IPS-15b (cell line): ENCODE measurements at regions not wholly inside any gene's neighbourhood (a gene's known extent, or its start where the extent isn't known, plus 50 kb on each side); places are given as distances from the start of the nearest gene placed in this dataset.

Source experiments
- H3K27me3 ChIP-seq: one replicate; pipeline ENCODE4 v1.6.1; 2013; ENCODE audit warnings: low read length; ENCODE audit not compliant: control insufficient read depth, insufficient read depth
- H3K36me3 ChIP-seq: one replicate; pipeline ENCODE4 v1.6.1; 2013; ENCODE audit warnings: low read length; ENCODE audit not compliant: control insufficient read depth, insufficient read depth
- H3K4me1 ChIP-seq: one replicate; pipeline ENCODE4 v1.6.1; 2013; ENCODE audit warnings: mild to moderate bottlenecking, low read length; ENCODE audit not compliant: control insufficient read depth, insufficient read depth
- H3K4me3 ChIP-seq: one replicate; pipeline ENCODE4 v1.5.1; 2013; ENCODE audit warnings: low read depth, low read length
- H3K9ac ChIP-seq: one replicate; pipeline ENCODE4 v1.6.1; 2013; ENCODE audit warnings: low read depth, mild to moderate bottlenecking, low read length
- H3K9me3 ChIP-seq: one replicate; pipeline ENCODE4 v1.6.1; 2013; ENCODE audit warnings: mild to moderate bottlenecking, low read length; ENCODE audit not compliant: control insufficient read depth, insufficient read depth

GRCh38 chr2:16330982-16331381 is 334.7 kb downstream of the CYRIA start:
- H3K9ac ChIP-seq: no peak overlapping the region
- H3K9me3 ChIP-seq: no peaks in the 10 kb centered on the region
- peaks cover 10% of the 10 kb centered on the region for H3K4me1 ChIP-seq
- peaks cover 2% of the 10 kb centered on the region for H3K27me3 ChIP-seq
- no peak overlapping the region for H3K4me3 ChIP-seq
- no peaks in the 10 kb centered on the region for H3K36me3 ChIP-seq

- Histone ChIP-seq H3K4me1 (peaks cover 10% of the 10 kb centered on the region), H3K4me3 (no peak overlapping the region), H3K9ac (no peak overlapping the region), H3K9me3 (no peaks in the 10 kb centered on the region), H3K27me3 (peaks cover 5% of the 10 kb centered on the region), H3K36me3 (no peaks in the 10 kb centered on the region)
Measured at GRCh38 chr2:16330571-16330970, 335.1 kb downstream of the CYRIA start.

GRCh38 chr2:16330012-16330411 is 335.6 kb downstream of the CYRIA start:
- Histone ChIP-seq H3K4me3 (no peak overlapping the region), H3K9ac (no peak overlapping the region), H3K9me3 (no peaks in the 10 kb centered on the region), H3K36me3 (no peaks in the 10 kb centered on the region), H3K27me3 (peaks cover 5% of the 10 kb centered on the region), H3K4me1 (peaks cover 10% of the 10 kb centered on the region)

- H3K9me3 ChIP-seq: no peaks in the 10 kb centered on the region
- H3K36me3 ChIP-seq: no peaks in the 10 kb centered on the region
- peaks cover 5% of the 10 kb centered on the region for H3K27me3 ChIP-seq
- no peak overlapping the region for H3K4me3 ChIP-seq
- peaks cover 10% of the 10 kb centered on the region for H3K4me1 ChIP-seq
- H3K9ac ChIP-seq: no peak overlapping the region
Measured at GRCh38 chr2:16329421-16329820, 336.2 kb downstream of the CYRIA start.

- Histone ChIP-seq H3K36me3 (no peaks in the 10 kb centered on the region), H3K9ac (no peak overlapping the region), H3K4me3 (no peak overlapping the region), H3K4me1 (peaks cover 10% of the 10 kb centered on the region), H3K9me3 (no peaks in the 10 kb centered on the region), H3K27me3 (peaks cover 5% of the 10 kb centered on the region)
Measured at GRCh38 chr2:16328521-16329190, 337.0 kb downstream of the CYRIA start.

GRCh38 chr2:16327326-16327725 is 338.3 kb downstream of the CYRIA start:
- Histone ChIP-seq H3K4me3 (no peak overlapping the region), H3K4me1 (peaks cover 10% of the 10 kb centered on the region), H3K9me3 (no peaks in the 10 kb centered on the region), H3K9ac (no peak overlapping the region), H3K27me3 (peaks cover 5% of the 10 kb centered on the region), H3K36me3 (no peaks in the 10 kb centered on the region)

GRCh38 chr2:16326711-16327300 is 338.8 kb downstream of the CYRIA start:
- Histone ChIP-seq H3K4me3 (no peak overlapping the region), H3K4me1 (peaks cover 10% of the 10 kb centered on the region), H3K9ac (no peak overlapping the region), H3K36me3 (no peaks in the 10 kb centered on the region), H3K27me3 (peaks cover 5% of the 10 kb centered on the region), H3K9me3 (no peaks in the 10 kb centered on the region)

- peaks cover 4% of the 10 kb centered on the region for H3K4me1 ChIP-seq
- no peak overlapping the region for H3K9ac ChIP-seq
- H3K9me3 ChIP-seq: no peaks in the 10 kb centered on the region
- H3K27me3 ChIP-seq: peaks cover 5% of the 10 kb centered on the region
- H3K4me3 ChIP-seq: no peak overlapping the region
- H3K36me3 ChIP-seq: no peaks in the 10 kb centered on the region
Measured at GRCh38 chr2:16325976-16326510, 339.6 kb downstream of the CYRIA start.

GRCh38 chr2:16325016-16325975 is 340.3 kb downstream of the CYRIA start:
- Histone ChIP-seq H3K4me3 (no peak overlapping the region), H3K36me3 (no peaks in the 10 kb centered on the region), H3K9me3 (no peaks in the 10 kb centered on the region), H3K9ac (no peak overlapping the region), H3K4me1 (no peaks in the 10 kb centered on the region), H3K27me3 (peaks cover 5% of the 10 kb centered on the region)

GRCh38 chr2:16324544-16324937 is 341.1 kb downstream of the CYRIA start:
- H3K4me1 ChIP-seq: no peaks in the 10 kb centered on the region
- no peak overlapping the region for H3K9ac ChIP-seq
- no peaks in the 10 kb centered on the region for H3K36me3 ChIP-seq
- no peak overlapping the region for H3K4me3 ChIP-seq
- no peaks in the 10 kb centered on the region for H3K9me3 ChIP-seq
- H3K27me3 ChIP-seq: peaks cover 5% of the 10 kb centered on the region

- Histone ChIP-seq H3K4me3 (no peak overlapping the region), H3K36me3 (no peaks in the 10 kb centered on the region), H3K9me3 (no peaks in the 10 kb centered on the region), H3K9ac (no peak overlapping the region), H3K27me3 (peaks cover 5% of the 10 kb centered on the region), H3K4me1 (no peaks in the 10 kb centered on the region)
Measured at GRCh38 chr2:16323551-16324543, 341.8 kb downstream of the CYRIA start.
